CD4-positive, alpha-beta T cell treated with Interleukin-4 for 4 hours (primary cell): ENCODE measurements at regions not wholly inside any gene's neighbourhood (a gene's known extent, or its start where the extent isn't known, plus 50 kb on each side); places are given as distances from the start of the nearest gene placed in this dataset.

Experiments used
- DNase-seq: peaks from one replicate; pipeline ENCODE4 v3.0.0-alpha.2; 2020

DNA sequence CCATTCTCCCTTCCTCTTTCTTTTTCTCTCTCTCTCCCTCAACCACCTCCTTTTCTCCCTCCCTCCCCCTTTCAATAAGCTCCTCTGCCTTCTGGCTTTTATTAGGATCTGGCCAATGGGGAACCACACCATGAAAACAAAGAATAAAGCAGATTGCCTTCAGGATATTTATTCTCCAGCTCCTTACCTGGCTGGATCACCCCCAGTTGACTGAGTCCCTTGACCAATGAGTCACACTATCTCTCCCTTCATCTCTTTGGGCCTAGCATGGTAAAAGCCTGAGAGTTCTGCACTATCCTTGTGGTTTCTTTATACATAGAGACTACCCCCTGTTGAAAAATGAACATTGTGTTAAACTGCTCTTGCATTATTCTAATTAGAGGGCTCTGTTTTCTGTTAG is 476.8 kb downstream of the EPHA7 start:
- no peak for DNase-seq

DNA sequence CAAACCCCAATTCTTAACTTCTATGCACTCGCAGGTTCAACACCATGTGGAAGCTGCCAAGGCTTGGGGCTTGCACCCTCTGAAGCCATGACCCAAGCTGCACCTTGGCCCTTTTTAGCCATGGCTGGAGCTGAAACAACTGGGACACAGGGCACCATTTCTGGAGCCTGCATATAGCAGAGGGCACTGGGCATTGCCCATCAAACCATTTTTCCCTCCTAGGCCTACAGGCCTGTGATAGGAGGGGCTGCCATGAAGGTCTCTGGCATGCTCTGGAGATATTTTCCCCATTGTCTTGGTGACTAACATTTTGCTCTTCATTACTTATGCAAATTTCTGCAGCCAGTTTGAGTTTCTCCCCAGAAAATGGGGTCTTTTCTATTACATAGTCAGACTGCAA is 484.7 kb downstream of the EPHA7 start:
- no peak for DNase-seq

DNA sequence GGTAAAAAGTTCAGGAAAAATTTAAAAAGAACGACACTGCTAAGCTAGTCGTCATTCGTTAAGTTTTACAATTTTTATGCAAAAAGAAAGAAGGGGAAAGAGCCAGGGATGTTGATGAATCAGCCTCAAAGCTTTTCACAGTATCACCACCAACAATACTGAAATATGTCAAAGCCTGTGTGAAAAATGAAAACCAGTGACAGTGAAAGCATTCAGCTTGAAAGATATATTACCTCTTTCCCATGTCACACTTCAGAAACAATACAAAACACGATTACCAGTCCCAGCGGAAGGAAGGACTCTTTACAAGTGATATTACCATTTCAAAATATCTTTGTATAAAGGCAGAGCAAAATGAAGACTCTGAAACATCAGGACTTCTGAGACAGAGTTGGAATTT is 489.2 kb downstream of the EPHA7 start:
- no peak for DNase-seq

DNA sequence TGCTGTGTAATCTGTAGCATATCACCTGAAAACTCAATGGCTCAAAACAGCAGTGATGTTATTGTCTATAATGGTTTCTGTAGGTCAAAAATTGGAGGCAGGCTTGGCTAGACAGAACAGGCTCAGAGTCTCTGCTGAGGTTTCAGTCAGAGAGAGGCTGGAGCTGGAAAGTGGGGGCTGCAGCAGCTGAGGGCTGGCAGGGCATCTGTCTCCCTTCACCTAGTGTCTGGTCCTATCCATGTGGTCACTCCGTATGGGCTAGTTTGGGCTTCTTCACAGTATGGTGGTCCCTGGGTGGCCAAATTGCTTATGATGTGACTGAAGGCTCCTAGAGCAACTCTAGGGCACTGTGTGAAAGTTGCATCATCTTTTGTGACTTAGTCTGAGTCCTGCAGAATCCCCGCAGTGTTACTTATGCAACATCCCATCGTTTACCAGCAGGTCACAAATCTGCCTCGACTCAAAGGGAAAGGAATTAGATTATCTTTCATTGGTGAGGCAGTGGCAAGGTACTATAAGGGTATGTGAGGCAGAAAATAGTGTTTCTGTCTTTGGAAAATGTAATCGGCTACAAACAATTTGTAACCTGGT is 497.0 kb downstream of the EPHA7 start:
- DNase-seq, result no peak

- no peak for DNase-seq
Observed at GRCh38 chr6:92915466-92915865, 503.9 kb downstream of the EPHA7 start.

DNA sequence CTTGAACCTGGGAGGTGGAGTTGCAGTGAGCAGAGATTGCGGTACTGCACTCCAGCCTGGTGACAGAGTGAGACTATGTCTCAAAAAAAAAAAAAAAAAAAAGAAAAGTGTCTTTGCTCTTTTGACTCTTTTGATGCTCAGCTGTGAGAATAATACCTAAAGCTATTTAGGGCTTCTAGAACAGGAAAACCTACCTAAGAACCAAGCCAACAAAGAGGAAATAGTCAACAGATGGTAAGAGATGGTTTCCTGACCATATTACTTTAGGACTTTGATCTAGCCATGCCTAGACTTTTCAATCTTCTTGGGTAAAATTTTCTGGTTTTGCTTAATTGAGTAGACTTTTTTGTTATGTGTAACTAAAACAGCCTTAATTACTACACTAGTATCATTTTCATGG is 508.1 kb downstream of the EPHA7 start:
- DNase-seq, result no peak

DNA sequence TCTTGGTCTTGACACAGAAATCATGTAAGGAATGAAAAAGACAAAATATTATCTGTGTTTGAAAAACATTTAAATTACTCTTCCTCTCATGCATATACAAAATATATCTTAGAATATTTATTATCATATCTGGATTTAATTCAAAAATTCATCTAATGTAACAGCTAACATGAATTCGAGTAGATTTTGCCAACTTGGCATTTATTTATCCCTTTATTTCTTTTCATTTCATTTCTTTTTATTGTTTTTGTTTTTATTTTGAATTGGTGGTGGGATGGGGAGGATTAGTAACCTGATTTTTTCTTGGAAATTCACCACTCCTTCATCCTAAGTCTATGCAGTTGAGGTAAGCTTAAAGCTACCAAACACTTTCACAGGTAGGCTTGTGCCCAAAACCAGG is 508.7 kb downstream of the EPHA7 start:
- DNase-seq, result no peak

GRCh38 chr6:92906385-92906784 is 513.0 kb downstream of the EPHA7 start:
- DNase-seq, result no peak

DNA sequence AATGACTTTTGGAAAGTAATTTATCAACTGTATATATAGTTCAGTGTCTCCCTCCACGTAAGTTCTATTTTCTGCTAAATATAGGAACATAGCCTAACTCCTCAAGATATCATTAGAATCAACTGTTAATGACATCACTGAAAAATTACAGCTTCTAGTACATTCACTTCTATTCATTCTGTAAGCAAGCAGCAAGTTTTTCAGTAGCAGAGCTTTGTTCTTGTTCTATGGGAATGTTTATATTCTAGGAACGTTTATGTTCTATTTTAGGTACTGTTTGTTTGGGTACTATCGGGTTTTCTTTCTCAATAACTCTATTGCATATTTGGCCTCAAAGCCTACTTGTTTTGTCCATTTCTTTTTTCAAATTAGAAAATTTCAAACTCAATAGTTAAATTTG is 525.6 kb downstream of the EPHA7 start:
- DNase-seq, result no peak

- DNase-seq, result no peak
Observed at GRCh38 chr6:92892626-92893170, 526.7 kb downstream of the EPHA7 start.

DNA sequence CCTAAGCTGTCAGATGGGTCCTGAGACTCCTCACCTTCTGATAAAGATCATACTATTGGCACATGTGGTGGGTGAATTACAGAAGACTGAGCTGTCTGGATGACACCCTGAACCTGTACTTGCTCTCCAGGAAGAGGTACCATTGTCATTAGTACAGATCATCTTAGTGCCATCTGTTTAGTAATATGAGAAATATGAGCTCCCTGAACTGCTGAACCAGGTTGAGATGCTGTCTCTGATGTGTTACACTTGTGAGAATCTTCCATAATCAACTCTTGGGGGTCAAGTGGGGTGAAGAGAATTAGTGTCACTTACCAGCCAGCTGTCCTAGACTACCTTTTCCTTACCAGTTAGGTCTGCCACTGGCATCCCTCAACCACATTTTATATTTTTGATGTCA is 531.0 kb downstream of the EPHA7 start:
- DNase-seq, result no peak

GRCh38 chr6:92887871-92888270 is 531.5 kb downstream of the EPHA7 start:
- no peak for DNase-seq

- DNase-seq, result no peak
Observed at GRCh38 chr6:92879526-92879925, 539.8 kb downstream of the EPHA7 start.

DNA sequence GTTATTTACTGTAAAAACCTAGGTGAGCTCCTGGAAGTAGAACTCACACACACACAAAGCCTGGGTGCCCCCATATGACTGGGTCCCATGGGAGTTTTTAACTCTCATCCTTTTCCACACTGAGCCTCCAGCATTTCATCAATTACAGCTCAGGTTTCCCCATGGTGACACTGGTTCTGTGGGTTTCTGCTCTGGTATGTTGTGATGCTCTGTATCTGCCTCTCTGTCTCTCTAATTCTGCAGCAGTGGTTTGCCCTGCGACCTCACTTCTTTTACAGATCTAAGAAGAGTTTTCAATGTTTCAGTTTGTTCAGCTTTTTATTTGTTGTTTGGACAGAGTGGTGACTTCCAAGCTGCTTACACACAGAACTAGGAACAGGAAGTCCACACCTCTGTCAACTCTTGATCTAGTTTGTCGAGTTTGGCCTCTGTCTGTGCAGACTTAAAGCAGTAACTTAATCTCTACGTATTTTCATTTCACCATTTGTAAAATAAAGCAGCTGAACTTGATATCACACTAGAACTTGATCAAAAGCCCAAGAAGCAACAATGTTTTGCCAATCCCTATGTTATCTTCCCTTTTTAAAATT is 554.3 kb downstream of the EPHA7 start:
- no peak for DNase-seq

- DNase-seq, result no peak
Observed at GRCh38 chr6:92849636-92850035, 569.7 kb downstream of the EPHA7 start.

GRCh38 chr6:92848901-92849300 is 570.5 kb downstream of the EPHA7 start:
- no peak for DNase-seq

DNA sequence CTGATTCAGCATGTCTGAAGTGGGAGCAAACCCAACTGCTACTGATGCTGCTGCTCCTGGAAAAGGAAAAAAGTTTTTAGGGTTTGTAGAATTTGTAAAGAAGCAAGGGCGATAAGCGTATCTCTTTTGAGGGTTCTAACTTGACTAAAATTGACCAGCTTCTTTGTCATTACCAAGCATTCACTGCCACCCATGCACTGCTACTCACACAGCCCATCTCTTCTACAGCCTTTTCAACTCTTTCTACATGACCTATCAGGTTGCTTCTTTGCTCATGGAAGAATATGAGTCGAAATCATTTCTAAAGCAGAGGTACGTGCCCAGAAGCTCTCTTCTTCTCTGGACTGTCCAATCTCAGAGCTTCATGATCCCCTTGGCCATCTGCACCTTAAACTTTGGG is 570.9 kb downstream of the EPHA7 start:
- DNase-seq, result no peak

DNA sequence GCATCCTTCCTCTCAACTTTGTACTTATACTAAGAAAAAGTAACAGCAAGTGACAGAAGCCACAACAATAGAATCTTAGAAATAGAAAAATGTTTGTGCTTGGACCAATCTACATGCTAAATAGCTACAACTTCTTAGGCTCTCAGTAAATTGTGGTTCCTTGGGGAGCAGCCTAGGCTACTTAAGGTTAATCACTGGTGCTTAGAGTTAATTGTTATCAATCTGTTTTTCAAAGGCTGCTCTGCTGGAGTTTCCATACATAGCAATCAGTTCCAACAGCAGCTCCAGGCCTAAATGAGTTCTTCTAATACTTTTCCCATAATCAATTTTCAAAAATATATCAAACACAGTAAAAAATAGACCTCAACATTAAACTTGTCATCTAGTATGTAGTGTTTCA is 571.4 kb downstream of the EPHA7 start:
- no peak for DNase-seq

- DNase-seq, result no peak
Observed at GRCh38 chr6:92840246-92840930, 579.0 kb downstream of the EPHA7 start.

- no peak for DNase-seq
Observed at GRCh38 chr6:92828788-92829187, 590.6 kb downstream of the EPHA7 start.

GRCh38 chr6:92827104-92827503 is 592.3 kb downstream of the EPHA7 start:
- no peak for DNase-seq

DNA sequence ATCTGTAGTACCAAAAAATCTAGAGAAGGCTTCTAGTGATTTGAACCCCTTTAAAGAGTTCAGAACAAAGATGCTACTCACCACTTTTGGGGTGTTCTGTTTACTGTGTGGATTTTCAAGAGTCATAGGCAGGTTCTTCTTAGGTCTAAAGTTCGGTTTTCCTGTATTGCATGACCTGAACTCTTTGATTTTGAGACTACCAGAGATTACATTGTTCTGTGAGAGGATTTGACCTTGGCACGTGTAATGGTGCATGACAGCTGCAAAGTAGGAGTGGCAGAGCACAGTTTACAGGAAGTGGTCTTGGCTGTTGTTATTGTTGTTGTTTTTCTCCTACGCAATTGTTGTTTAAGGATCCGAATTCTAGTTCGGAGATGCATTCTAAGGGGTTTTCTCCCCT is 592.7 kb downstream of the EPHA7 start:
- DNase-seq, result no peak

DNA sequence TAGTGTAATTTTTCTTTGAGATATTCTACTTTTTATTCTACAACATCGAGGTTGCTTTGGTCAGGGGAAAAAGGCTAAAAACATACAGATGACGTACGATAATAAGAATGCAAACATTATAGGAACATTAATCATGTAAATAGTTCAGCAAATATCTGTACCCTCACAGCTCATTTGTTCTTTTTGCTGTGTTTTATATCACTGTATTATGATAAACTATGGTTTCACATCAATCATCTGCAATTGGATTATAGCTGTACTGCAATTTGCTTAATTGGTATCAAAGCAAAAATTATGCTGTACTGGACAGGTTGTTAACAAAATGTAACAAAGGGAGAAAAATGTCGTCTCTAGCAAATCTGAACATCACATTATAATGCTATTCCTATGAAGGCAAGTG is 597.1 kb downstream of the EPHA7 start:
- DNase-seq, result no peak

DNA sequence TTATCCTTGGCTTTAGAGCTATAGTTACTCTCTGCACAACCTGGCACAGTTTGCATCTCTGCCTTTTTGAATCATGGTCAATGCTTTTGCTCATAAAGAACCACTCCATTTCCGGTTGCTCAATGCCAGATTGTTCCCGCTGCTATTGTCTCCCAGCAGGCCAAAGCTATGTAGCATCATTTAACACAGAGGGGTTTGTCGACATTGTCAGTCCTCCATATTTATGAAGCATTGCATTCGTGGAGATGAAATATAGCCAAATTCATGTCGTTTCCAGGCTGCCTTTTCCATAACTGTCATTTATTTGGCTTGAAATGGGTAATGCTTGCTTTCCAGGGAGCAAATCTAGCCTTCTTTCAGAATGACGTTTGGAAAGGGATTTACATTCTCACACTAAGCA is 598.8 kb downstream of the EPHA7 start:
- DNase-seq, result no peak

DNA sequence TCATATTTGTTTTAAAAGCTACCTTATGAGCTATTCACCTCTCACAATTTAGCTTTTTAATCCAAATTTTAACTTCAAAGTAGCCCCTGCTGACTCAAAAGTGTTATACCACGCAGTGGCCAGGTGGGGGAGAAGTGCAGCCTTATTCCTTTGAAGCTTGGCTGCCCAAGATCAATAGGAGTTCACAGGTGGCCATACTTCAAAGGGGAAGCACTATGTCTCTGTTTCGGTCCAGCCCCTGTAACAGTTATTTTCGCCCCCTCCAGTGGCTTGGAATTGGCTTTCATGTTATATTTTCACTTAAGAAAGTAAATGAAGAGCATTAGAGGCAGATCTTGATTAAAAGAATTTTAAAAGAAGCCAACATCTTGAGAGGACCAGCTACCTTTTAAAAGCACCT is 608.4 kb downstream of the EPHA7 start:
- DNase-seq, result no peak
